ENCODE measurements at regions not wholly inside any gene's neighbourhood (a gene's known extent, or its start where the extent isn't known, plus 50 kb on each side); places are given as distances from the start of the nearest gene placed in this dataset.

- TF ChIP-seq NPAS2 (CRISPR knock-in tag; IDR thresholded peaks at IDR 0.05; ENCODE audit: borderline replicate concordance) (no peak), ZNF350 (CRISPR knock-in tag; IDR thresholded peaks at IDR 0.05; ENCODE audit: borderline replicate concordance, low read depth) (no peak), ATF2 (CRISPR knock-in tag; IDR thresholded peaks at IDR 0.05) (peak; percentile 75), MTA3 (CRISPR knock-in tag; IDR thresholded peaks at IDR 0.05) (no peak), ZGPAT (CRISPR knock-in tag; IDR thresholded peaks at IDR 0.05) (peak; percentile 64), POGZ (CRISPR knock-in tag; IDR thresholded peaks at IDR 0.05) (peak; percentile 70), NFKBIZ (CRISPR knock-in tag; IDR thresholded peaks at IDR 0.05) (no peak), FOXP4 (CRISPR knock-in tag; IDR thresholded peaks at IDR 0.05) (peak; percentile 89), TFAP4 (IDR thresholded peaks at IDR 0.05; ENCODE audit: borderline replicate concordance, low read depth) (peak; percentile 94), PATZ1 (CRISPR knock-in tag; IDR thresholded peaks at IDR 0.05) (no peak), RXRB (CRISPR knock-in tag; IDR thresholded peaks at IDR 0.05; ENCODE audit: borderline replicate concordance) (peak; percentile 71; the same call in 1 of the 2 replicates), ZNF710 (CRISPR knock-in tag; IDR thresholded peaks at IDR 0.05; ENCODE audit: borderline replicate concordance) (peak; percentile 71; the same call in 1 of the 2 replicates), TCF7 (IDR thresholded peaks at IDR 0.05; ENCODE audit: low read depth) (peak; percentile 99), ZNF296 (CRISPR knock-in tag; conservative IDR thresholded peaks at IDR 0.05) (no peak), NR2F6 (IDR thresholded peaks at IDR 0.05) (peak; percentile 87), NR2F6 (CRISPR knock-in tag; IDR thresholded peaks at IDR 0.05) (peak; percentile 85), PHF21A (CRISPR knock-in tag; IDR thresholded peaks at IDR 0.05) (peak; percentile 58; the same call in 1 of the 2 replicates), BRCA1 (CRISPR knock-in tag; IDR thresholded peaks at IDR 0.05) (no peak), ZNF335 (CRISPR knock-in tag; IDR thresholded peaks at IDR 0.05) (0 out of 2 replicates have a peak, but pooled peaks have one; percentile 36), SMAD3 (CRISPR knock-in tag; IDR thresholded peaks at IDR 0.05) (no peak)
These were observed 71.3 kb downstream of the PHLDA1 start (continued) for GRCh38 chr12:75960086-75960910.
